GM23338 (cell line): ENCODE measurements at regions not wholly inside any gene's neighbourhood (a gene's known extent, or its start where the extent isn't known, plus 50 kb on each side); places are given as distances from the start of the nearest gene placed in this dataset.

ENCODE experiments used
- ATAC-seq: fragments of 200-7000 bp; cut with Tn5 transposase; 3 replicates; pipeline ENCODE4 v1.9.1; 2020
- DNase-seq: peaks from one replicate; pipeline ENCODE4 v3.0.0-alpha.2; 2015; ENCODE audit warnings: low spot score
- H2AFZ ChIP-seq: fragments of 200-600 bp; sonication (generic); 2 replicates; pipeline ENCODE4 v1.8.0; 2016; ENCODE audit warnings: antibody characterized with exemption, mild to moderate bottlenecking, moderate library complexity
- H3F3A ChIP-seq: fragments of 200-600 bp; sonication (generic); replicated peaks from 2 replicates; pipeline ENCODE4 v1.8.0; 2017; ENCODE audit warnings: antibody characterized with exemption, mixed run types, low read depth
- H3K27ac ChIP-seq: fragments of 200-600 bp; sonication (generic); 2 replicates; pipeline ENCODE4 v1.6.1; 2016; ENCODE audit warnings: low read depth
- H3K27me3 ChIP-seq: fragments of 200-600 bp; sonication (generic); 2 replicates; pipeline ENCODE4 v1.8.0; 2016; ENCODE audit warnings: mild to moderate bottlenecking, mixed run types, moderate library complexity; ENCODE audit not compliant: insufficient read depth
- H3K36me3 ChIP-seq: fragments of 200-600 bp; sonication (generic); 2 replicates; pipeline ENCODE4 v1.8.0; 2016; ENCODE audit warnings: mild to moderate bottlenecking; ENCODE audit not compliant: insufficient read depth
- H3K4me1 ChIP-seq: fragments of 200-600 bp; sonication (generic); 2 replicates; pipeline ENCODE4 v1.8.0; 2016; ENCODE audit warnings: mild to moderate bottlenecking, moderate library complexity; ENCODE audit not compliant: insufficient read depth
- H3K4me2 ChIP-seq: fragments of 200-600 bp; sonication (generic); 2 replicates; pipeline ENCODE4 v1.7.1; 2017; ENCODE audit warnings: mixed run types
- H3K4me3 ChIP-seq: fragments of 200-600 bp; sonication (generic); 2 replicates; pipeline ENCODE4 v1.6.1; 2016; ENCODE audit warnings: mixed run types
- H3K79me2 ChIP-seq: fragments of 200-600 bp; sonication (generic); replicated peaks from 2 replicates; pipeline ENCODE4 v1.8.0; 2017; ENCODE audit warnings: mild to moderate bottlenecking; ENCODE audit not compliant: insufficient read depth
- H3K9me2 ChIP-seq: fragments of 200-600 bp; sonication (generic); 2 replicates; pipeline ENCODE4 v1.8.0; 2017; ENCODE audit not compliant: insufficient read depth
- H4K20me1 ChIP-seq: fragments of 200-600 bp; sonication (generic); replicated peaks from 2 replicates; pipeline ENCODE4 v1.8.0; 2017; ENCODE audit warnings: mild to moderate bottlenecking; ENCODE audit not compliant: insufficient read depth
- H3K27ac Mint-ChIP-seq: 2 replicates; pipeline ENCODE4 v1.8.0; 2020; ENCODE audit warnings: inconsistent platforms, mild to moderate bottlenecking, moderate library complexity, mixed read lengths
- H3K27me3 Mint-ChIP-seq: 3 replicates; pipeline ENCODE4 v1.8.0; 2022; ENCODE audit warnings: low read depth, mild to moderate bottlenecking, moderate library complexity, mixed read lengths, inconsistent platforms; ENCODE audit not compliant: insufficient read depth, poor library complexity
- H3K36me3 Mint-ChIP-seq: 3 replicates; pipeline ENCODE4 v1.8.0; 2021; ENCODE audit warnings: low read depth, mild to moderate bottlenecking, inconsistent platforms, moderate library complexity, mixed read lengths
- H3K4me1 Mint-ChIP-seq: 3 replicates; pipeline ENCODE4 v1.8.0; 2020; ENCODE audit warnings: mild to moderate bottlenecking, inconsistent platforms, mixed read lengths
- H3K4me3 Mint-ChIP-seq: 3 replicates; pipeline ENCODE4 v1.8.0; 2021; ENCODE audit warnings: moderate library complexity, mild to moderate bottlenecking, inconsistent platforms, mixed read lengths
- H3K9me3 Mint-ChIP-seq: 3 replicates; pipeline ENCODE4 v1.8.0; 2020; ENCODE audit warnings: moderate library complexity, mild to moderate bottlenecking, inconsistent platforms, mixed read lengths
- CREB1 ChIP-seq: fragments of 250-450 bp; sonication (Bioruptor Pico); IDR thresholded peaks from 2 replicates; pipeline ENCODE4 v1.5.0; 2020; ENCODE audit warnings: low read depth, mild to moderate bottlenecking, moderate library complexity
- CTCF ChIP-seq, 2 experiments: fragments of 200-600 bp in 1 of 2; sonication (generic) in 1 of 2; conservative IDR thresholded peaks; 2 replicates each; pipeline versions ENCODE4 v1.5.1 to v1.6.1; 2016 to 2017; ENCODE audit warnings: antibody characterized with exemption in 2 of 2, low read depth in 2 of 2, mild to moderate bottlenecking in 2 of 2, moderate library complexity in 1 of 2
- EZH2 ChIP-seq: fragments of 200-600 bp; sonication (generic); IDR thresholded peaks from one replicate; pipeline ENCODE4 v1.8.0; 2017; ENCODE audit warnings: antibody characterized with exemption, mild to moderate bottlenecking, low read depth; ENCODE audit not compliant: unreplicated experiment
- EZH2phosphoT487 ChIP-seq: fragments of 200-600 bp; sonication (generic); IDR thresholded peaks from one replicate; pipeline ENCODE4 v1.8.1; 2018; ENCODE audit warnings: antibody characterized with exemption; ENCODE audit not compliant: unreplicated experiment
- JUNB ChIP-seq: IDR thresholded peaks from one replicate; pipeline ENCODE4 v1.6.1; 2016; ENCODE audit warnings: antibody characterized with exemption; ENCODE audit not compliant: unreplicated experiment
- NANOG ChIP-seq: IDR thresholded peaks from 2 replicates; pipeline ENCODE4 v1.6.1; 2016; ENCODE audit warnings: antibody characterized with exemption, borderline replicate concordance
- POLR2AphosphoS5 ChIP-seq: IDR thresholded peaks from 2 replicates; pipeline ENCODE4 v1.6.1; 2016; ENCODE audit warnings: antibody characterized with exemption, low read depth
- REST ChIP-seq: IDR thresholded peaks from one replicate; pipeline ENCODE4 v1.6.1; 2018; ENCODE audit warnings: antibody characterized with exemption; ENCODE audit not compliant: unreplicated experiment
- STAT1 ChIP-seq: IDR thresholded peaks from one replicate; pipeline ENCODE4 v1.6.1; 2016; ENCODE audit warnings: antibody characterized with exemption; ENCODE audit not compliant: unreplicated experiment
- ZNF114 ChIP-seq: fragments of 250-450 bp; sonication (Bioruptor Pico); IDR thresholded peaks from 2 replicates; pipeline ENCODE4 v1.5.0; 2020; ENCODE audit warnings: mild to moderate bottlenecking, moderate library complexity
- ZNF331 ChIP-seq: fragments of 250-450 bp; sonication (Bioruptor Pico); IDR thresholded peaks from 2 replicates; pipeline ENCODE4 v1.5.0; 2020; ENCODE audit warnings: low read depth, mild to moderate bottlenecking, moderate library complexity

DNA sequence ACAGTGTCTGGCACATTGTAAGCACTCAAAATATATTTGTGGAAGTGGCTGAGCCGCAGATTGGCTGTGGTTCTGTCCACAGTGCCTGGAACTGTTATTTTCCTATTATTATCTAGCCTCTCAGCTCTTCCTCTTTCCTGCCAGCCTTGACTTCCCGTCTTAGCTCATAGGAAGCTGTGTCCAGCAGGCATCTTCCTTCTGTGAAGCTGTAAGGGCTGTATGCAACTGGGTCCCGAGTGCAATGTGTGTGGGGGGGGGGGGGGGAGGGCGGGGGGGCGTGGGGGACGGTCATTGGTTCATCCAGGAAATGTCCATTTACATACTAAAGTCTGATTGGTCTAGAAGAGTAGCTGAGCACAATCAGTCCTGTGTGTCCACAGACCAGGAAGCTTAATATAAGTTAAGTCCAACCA, 210.7 kb downstream of the PDGFRA start:
- Mint-ChIP-seq H3K4me1 (no peaks in the 10 kb centered on the region), H3K4me3 (no peak overlapping the region), H3K36me3 (no peaks in the 10 kb centered on the region), H3K9me3 (no peaks in the 10 kb centered on the region), H3K27ac (no peak overlapping the region), H3K27me3 (no peaks in the 10 kb centered on the region)
- Histone ChIP-seq H3K4me1 (no peaks in the 10 kb centered on the region), H3K9me2 (no peaks in the 10 kb centered on the region), H3K79me2 (no peaks in the 10 kb centered on the region), H2AFZ (no peak overlapping the region), H3K4me2 (no peak overlapping the region), H3K4me3 (no peak overlapping the region), H4K20me1 (no peaks in the 10 kb centered on the region), H3F3A (no peaks in the 10 kb centered on the region), H3K27me3 (no peaks in the 10 kb centered on the region), H3K27ac (no peak overlapping the region), H3K36me3 (no peaks in the 10 kb centered on the region)
- DNase-seq, result no peak
- peak; percentile 36; the same call in 1 of the 3 replicates for ATAC-seq
- TF ChIP-seq JUNB (no peak), EZH2 (no peak), EZH2phosphoT487 (no peak), NANOG (no peak), POLR2AphosphoS5 (no peak), STAT1 (no peak), ZNF331 (CRISPR knock-in tag) (no peak), ZNF114 (CRISPR knock-in tag) (no peak), REST (no peak)

DNA sequence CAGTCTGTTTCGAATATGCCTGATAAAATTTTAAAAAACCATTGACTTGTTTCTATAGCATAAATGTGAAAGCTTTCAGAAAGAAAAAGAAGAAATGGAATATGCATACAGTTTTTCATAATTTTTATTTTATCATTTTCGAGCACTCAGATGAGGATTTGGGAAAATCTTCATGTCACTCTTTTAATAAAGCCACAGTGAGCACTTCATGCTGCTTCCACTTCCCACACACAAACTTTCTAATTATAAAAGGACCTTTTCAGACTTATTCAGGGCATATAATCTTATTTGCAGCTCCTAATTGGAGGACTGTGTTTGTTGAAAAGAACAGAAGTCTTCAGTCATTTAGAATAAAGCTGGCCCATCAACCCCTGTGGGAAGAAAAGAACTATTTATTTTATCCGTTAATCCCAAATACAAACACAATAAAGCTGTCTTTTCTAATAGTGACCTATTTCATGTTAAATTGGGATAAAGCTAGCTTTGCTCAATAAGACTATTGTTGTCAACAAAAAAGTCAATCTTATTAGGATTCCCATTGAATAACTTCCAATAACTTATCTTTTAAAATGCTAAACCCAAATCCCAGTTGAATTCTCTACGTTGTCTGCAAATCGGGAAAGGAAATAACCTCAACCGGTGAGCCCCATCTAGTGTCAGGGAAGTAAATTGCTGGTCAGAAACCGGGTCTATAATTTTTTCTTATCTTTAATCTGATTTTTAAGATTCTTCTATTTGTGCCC, 211.5 kb downstream of the PDGFRA start:
- no peaks in the 10 kb centered on the region for H3K4me1 Mint-ChIP-seq
- Histone ChIP-seq H2AFZ (no peak overlapping the region), H3K27ac (no peak overlapping the region), H3K79me2 (no peaks in the 10 kb centered on the region), H3K36me3 (no peaks in the 10 kb centered on the region), H4K20me1 (no peaks in the 10 kb centered on the region), H3K4me3 (no peak overlapping the region), H3K9me2 (no peaks in the 10 kb centered on the region), H3K4me1 (no peaks in the 10 kb centered on the region), H3K4me2 (no peak overlapping the region), H3K27me3 (no peaks in the 10 kb centered on the region), H3F3A (no peaks in the 10 kb centered on the region)
- H3K27me3 Mint-ChIP-seq, result no peaks in the 10 kb centered on the region
- no peak overlapping the region for H3K27ac Mint-ChIP-seq
- DNase-seq (peak; percentile 66), ATAC-seq (no peak; the same call in 2 of the 3 replicates)
- no peak overlapping the region for H3K4me3 Mint-ChIP-seq
- TF ChIP-seq NANOG, result no peak
- TF ChIP-seq CTCF (conservative IDR thresholded peaks at IDR 0.05; ENCODE audit: low read depth in 2 of 2), result peak; percentile 70 to 91
- TF ChIP-seq CREB1 (CRISPR knock-in tag), result no peak
- TF ChIP-seq POLR2AphosphoS5, result no peak
- no peak for TF ChIP-seq EZH2
- no peak for TF ChIP-seq ZNF114 (CRISPR knock-in tag)
- no peak for TF ChIP-seq REST
- no peaks in the 10 kb centered on the region for H3K36me3 Mint-ChIP-seq
- no peaks in the 10 kb centered on the region for H3K9me3 Mint-ChIP-seq
